Glomerular visceral epithelial cell (primary cell): ENCODE measurements at regions not wholly inside any gene's neighbourhood (a gene's known extent, or its start where the extent isn't known, plus 50 kb on each side); places are given as distances from the start of the nearest gene placed in this dataset.
"Not testable (repeated sequence)": the region's sequence is repeated elsewhere in the genome, so short reads cannot be mapped to it uniquely, and the experiment has no call there.

Source experiments
- DNase-seq: peaks from one replicate; pipeline ENCODE4 v3.0.0-alpha.2; 2016; ENCODE audit errors: extremely low spot score

GRCh38 chr6:28802417-28803336 lies 121.1 kb downstream of the TRIM27 start:
- peak; percentile 44 for DNase-seq

GRCh38 chr6:28803337-28803709 lies 120.5 kb downstream of the TRIM27 start:
- DNase-seq = no peak

GRCh38 chr6:28807682-28808280 lies 116.0 kb downstream of the TRIM27 start:
- DNase-seq = peak; percentile 62

- DNase-seq = no peak
Measured at GRCh38 chr6:28808383-28808782, 115.4 kb downstream of the TRIM27 start.

GRCh38 chr6:28809947-28810658 lies 113.7 kb downstream of the TRIM27 start:
- DNase-seq = no peak

- DNase-seq = no peak
Measured at GRCh38 chr6:28810659-28811053, 113.1 kb downstream of the TRIM27 start.

GRCh38 chr6:28811873-28812272 lies 111.9 kb downstream of the TRIM27 start:
- DNase-seq = no peak

GRCh38 chr6:28812778-28813569 lies 110.8 kb downstream of the TRIM27 start:
- DNase-seq = no peak

- DNase-seq = no peak
Measured at GRCh38 chr6:28814032-28814976, 109.5 kb downstream of the TRIM27 start.

GRCh38 chr6:28816339-28816908 lies 107.4 kb downstream of the TRIM27 start:
- no peak for DNase-seq

- DNase-seq = peak; percentile 59
Measured at GRCh38 chr6:28816909-28817807, 106.6 kb downstream of the TRIM27 start.

GRCh38 chr6:28817808-28818145 lies 106.0 kb downstream of the TRIM27 start:
- no peak for DNase-seq

- DNase-seq = no peak
Measured at GRCh38 chr6:28824793-28825731, 98.7 kb downstream of the TRIM27 start.

GRCh38 chr6:28825732-28826293 lies 98.0 kb downstream of the TRIM27 start:
- no peak for DNase-seq

- not testable (repeated sequence) for DNase-seq
Measured at GRCh38 chr6:28831683-28832082, 92.1 kb downstream of the TRIM27 start.

- DNase-seq = not testable (repeated sequence)
Measured at GRCh38 chr6:28836703-28837102, 87.1 kb downstream of the TRIM27 start.

GRCh38 chr6:28838289-28838633 lies 85.5 kb downstream of the TRIM27 start:
- peak; percentile 82 for DNase-seq
